Activated B cell treated with CpG ODN at 0.5 μM for 24 hours (primary cell): ENCODE measurements at regions not wholly inside any gene's neighbourhood (a gene's known extent, or its start where the extent isn't known, plus 50 kb on each side); places are given as distances from the start of the nearest gene placed in this dataset.

ENCODE experiments used
- ATAC-seq: fragments of 200-7000 bp; cut with Tn5 transposase; one replicate; pipeline ENCODE4 v1.10.0; 2021; ENCODE audit warnings: low read depth, mild to moderate bottlenecking, moderate library complexity
- CTCF ChIA-PET: fragments of 350-600 bp; sonication (Branson Sonifier 250); formaldehyde crosslinking; loops from one replicate; lab custom pipeline; 2021; ENCODE audit warnings: antibody characterized with exemption; lab: Charles Lee
- POLR2A ChIA-PET: fragments of 350-600 bp; sonication (Branson Sonifier 250); formaldehyde crosslinking; loops from one replicate; lab custom pipeline; 2021; ENCODE audit warnings: antibody characterized with exemption; lab: Charles Lee
- DNase-seq: peaks from one replicate; pipeline ENCODE4 v3.0.0; 2022
- H3K27ac Mint-ChIP-seq: one replicate; pipeline ENCODE4 v1.8.0; 2020; ENCODE audit warnings: mixed read lengths
- H3K27me3 Mint-ChIP-seq: one replicate; pipeline ENCODE4 v1.8.0; 2021; ENCODE audit warnings: mixed read lengths
- H3K36me3 Mint-ChIP-seq: one replicate; pipeline ENCODE4 v1.8.0; 2021; ENCODE audit warnings: low read depth, mixed read lengths
- H3K4me1 Mint-ChIP-seq: one replicate; pipeline ENCODE4 v1.8.0; 2021; ENCODE audit warnings: mixed read lengths
- H3K4me3 Mint-ChIP-seq: one replicate; pipeline ENCODE4 v1.8.0; 2020; ENCODE audit warnings: mild to moderate bottlenecking, mixed read lengths
- H3K9me3 Mint-ChIP-seq: one replicate; pipeline ENCODE4 v1.8.0; 2020; ENCODE audit warnings: mixed read lengths
- CTCF ChIP-seq: fragments of 200-600 bp; IDR thresholded peaks from one replicate; pipeline ENCODE4 v1.8.0; 2022; ENCODE audit warnings: antibody characterized with exemption, mild to moderate bottlenecking
- intact Hi-C: fragments of 100-400 bp; cut with micrococcal nuclease; formaldehyde crosslinking; loops from one replicate; pipeline ENCODE4 v1.15.1; 2024

DNA sequence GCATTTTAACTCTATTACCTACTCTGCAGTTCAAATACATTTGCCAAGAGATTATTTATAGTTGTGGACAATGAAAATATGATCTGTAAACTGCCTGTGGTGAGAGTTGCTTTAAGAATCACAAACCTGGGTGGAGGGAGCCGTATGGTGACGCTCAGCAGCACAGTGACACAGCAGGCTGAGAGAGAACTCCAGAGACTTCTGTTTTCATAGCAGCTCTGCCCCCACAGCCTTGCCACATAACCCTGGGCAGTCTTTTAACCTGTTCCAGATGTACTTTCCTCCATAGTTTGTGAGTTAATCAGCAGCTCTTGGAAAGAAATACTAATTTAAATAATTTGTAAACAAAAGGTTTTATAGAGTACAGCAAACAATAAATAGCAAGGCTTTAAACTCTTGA is 450.5 kb downstream of the ELAVL2 start:
- Mint-ChIP-seq H3K4me1 (no peaks in the 10 kb centered on the region), H3K4me3 (no peak overlapping the region), H3K36me3 (no peaks in the 10 kb centered on the region), H3K9me3 (peaks cover 3% of the 10 kb centered on the region), H3K27ac (no peak overlapping the region), H3K27me3 (no peaks in the 10 kb centered on the region)
- intact Hi-C loops: no loop called here
- ATAC-seq (no peak), DNase-seq (no peak)
- ChIA-PET CTCF (no interaction called here), POLR2A (no interaction called here)
- TF ChIP-seq CTCF: no peak

DNA sequence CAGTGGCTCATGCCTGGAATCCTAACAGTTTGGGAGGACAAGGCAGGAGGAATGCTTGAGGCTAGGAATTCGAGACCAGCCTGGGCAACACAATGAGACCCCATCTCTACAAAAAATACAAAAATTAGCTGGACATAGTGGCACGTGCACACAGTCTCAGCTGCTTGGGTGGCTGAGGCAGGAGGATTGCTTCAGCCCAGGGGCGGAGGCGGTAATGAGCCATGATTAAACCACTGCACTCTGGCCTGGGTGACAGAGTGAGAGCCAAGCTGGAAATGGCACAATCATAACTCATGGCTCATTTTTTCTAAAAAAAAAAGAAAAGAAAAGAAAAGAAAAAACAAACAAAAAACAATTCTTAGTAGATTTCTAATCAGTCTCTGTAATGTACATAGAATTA is 446.2 kb downstream of the ELAVL2 start:
- H3K27me3 Mint-ChIP-seq: no peaks in the 10 kb centered on the region
- peaks cover 7% of the 10 kb centered on the region for H3K9me3 Mint-ChIP-seq
- H3K4me1 Mint-ChIP-seq: no peaks in the 10 kb centered on the region
- intact Hi-C loops: no loop called here
- POLR2A ChIA-PET: no interaction called here
- H3K27ac Mint-ChIP-seq: no peak overlapping the region
- H3K4me3 Mint-ChIP-seq: no peak overlapping the region
- ATAC-seq (no peak), DNase-seq (no peak)
- CTCF ChIA-PET: no interaction called here
- TF ChIP-seq CTCF: no peak
- H3K36me3 Mint-ChIP-seq: no peaks in the 10 kb centered on the region

- POLR2A ChIA-PET: no interaction called here
- CTCF ChIA-PET: no interaction called here
- intact Hi-C loops: no loop called here
Observed at GRCh38 chr9:23380821-23381220, 445.2 kb downstream of the ELAVL2 start.

DNA sequence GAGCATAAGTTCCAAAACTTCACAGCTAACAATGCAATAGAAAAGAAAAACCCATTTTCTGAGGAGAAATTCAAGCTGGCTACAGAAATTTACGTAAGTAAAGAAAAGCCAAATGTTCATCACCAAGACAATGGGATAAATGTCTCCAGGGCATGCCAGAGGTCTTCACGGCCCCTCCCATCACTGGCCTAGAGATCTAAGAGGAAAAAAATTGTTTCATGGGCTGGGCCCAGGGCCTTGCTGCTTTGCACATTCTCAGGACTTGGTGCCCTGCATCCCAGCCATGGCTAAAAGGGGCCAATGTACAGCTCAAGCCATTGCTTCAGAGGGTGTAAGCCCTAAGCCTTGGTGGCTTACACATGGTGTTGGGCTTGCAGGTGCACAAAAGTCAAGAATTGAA is 443.6 kb downstream of the ELAVL2 start:
- no peak for ATAC-seq
- Mint-ChIP-seq H3K27me3 (no peaks in the 10 kb centered on the region), H3K27ac (no peak overlapping the region), H3K4me1 (no peaks in the 10 kb centered on the region), H3K36me3 (no peaks in the 10 kb centered on the region), H3K4me3 (no peak overlapping the region), H3K9me3 (peaks cover 9% of the 10 kb centered on the region)
- ChIA-PET POLR2A (no interaction called here), CTCF (no interaction called here)
- DNase-seq: no peak
- no peak for TF ChIP-seq CTCF
- intact Hi-C loops: no loop called here

More at GRCh38 chr9:23380821-23381220, 445.2 kb downstream of the ELAVL2 start:
- Mint-ChIP-seq H3K9me3 (peaks cover 9% of the 10 kb centered on the region), H3K4me3 (no peak overlapping the region), H3K4me1 (no peaks in the 10 kb centered on the region), H3K27ac (no peak overlapping the region), H3K36me3 (no peaks in the 10 kb centered on the region), H3K27me3 (no peaks in the 10 kb centered on the region)
- DNase-seq (no peak), ATAC-seq (no peak)
- TF ChIP-seq CTCF: no peak

GRCh38 chr9:23394189-23394588 is 431.9 kb downstream of the ELAVL2 start:
- ATAC-seq (no peak), DNase-seq (no peak)
- ChIA-PET POLR2A (no interaction called here), CTCF (no interaction called here)
- no peak overlapping the region for H3K27ac Mint-ChIP-seq
- H3K4me1 Mint-ChIP-seq: no peaks in the 10 kb centered on the region
- no peak for TF ChIP-seq CTCF
- peaks cover 13% of the 10 kb centered on the region for H3K9me3 Mint-ChIP-seq
- intact Hi-C loops: no loop called here
- no peak overlapping the region for H3K4me3 Mint-ChIP-seq
- no peaks in the 10 kb centered on the region for H3K36me3 Mint-ChIP-seq
- H3K27me3 Mint-ChIP-seq: no peaks in the 10 kb centered on the region
